ENCODE measurements at regions not wholly inside any gene's neighbourhood (a gene's known extent, or its start where the extent isn't known, plus 50 kb on each side); places are given as distances from the start of the nearest gene placed in this dataset.

DNA sequence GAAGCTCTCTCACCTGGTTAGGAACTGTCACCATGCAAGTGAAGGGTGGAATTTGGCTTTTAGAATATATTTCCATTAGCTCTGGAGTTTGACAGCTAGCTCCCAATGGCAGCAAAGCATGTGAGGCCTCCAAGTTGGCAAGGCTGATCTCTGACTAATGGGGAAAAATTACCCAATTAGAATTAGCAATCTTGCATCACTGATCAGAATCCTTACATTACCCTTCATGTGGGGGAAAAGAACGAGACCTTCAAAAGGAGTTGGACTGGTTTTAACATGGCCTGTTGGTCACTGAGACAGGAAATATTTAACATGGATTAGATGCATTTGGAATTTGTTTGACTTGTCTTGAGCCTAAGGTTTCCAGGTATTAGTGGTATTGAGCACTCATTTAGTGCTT is 192.3 kb upstream of the GDNF start:
- DNase-seq (no peak), ATAC-seq (ENCODE audit: poor library complexity) (no peak)
- no peak overlapping the region for H3K4me3 ChIP-seq (ENCODE audit: low read length)
- CTCF ChIA-PET: no interaction called here
- Mint-ChIP-seq H3K4me3 (no peak overlapping the region), H3K4me1 (ENCODE audit: low read depth) (no peaks in the 10 kb centered on the region), H3K36me3 (ENCODE audit: low read depth) (no peaks in the 10 kb centered on the region), H3K9me3 (no peaks in the 10 kb centered on the region), H3K27ac (no peak overlapping the region), H3K27me3 (no peaks in the 10 kb centered on the region)
- no peaks in the 10 kb centered on the region for H3K36me3 ChIP-seq (ENCODE audit: insufficient read depth, low read length)
- H3K9me3 ChIP-seq (ENCODE audit: control insufficient read depth in 1 of 2, insufficient read depth in 1 of 2, low read length in 2 of 2): peaks cover 0 to 6% of the 10 kb centered on the region in 2 experiments
- no peak overlapping the region for H3K27ac ChIP-seq (ENCODE audit: low read depth in 1 of 2, low read length in 2 of 2)
- H3K27me3 ChIP-seq (ENCODE audit: control insufficient read depth in 1 of 2, insufficient read depth in 2 of 2, low read length in 2 of 2): no peaks in the 10 kb centered on the region
- TF ChIP-seq, protein P1, sequence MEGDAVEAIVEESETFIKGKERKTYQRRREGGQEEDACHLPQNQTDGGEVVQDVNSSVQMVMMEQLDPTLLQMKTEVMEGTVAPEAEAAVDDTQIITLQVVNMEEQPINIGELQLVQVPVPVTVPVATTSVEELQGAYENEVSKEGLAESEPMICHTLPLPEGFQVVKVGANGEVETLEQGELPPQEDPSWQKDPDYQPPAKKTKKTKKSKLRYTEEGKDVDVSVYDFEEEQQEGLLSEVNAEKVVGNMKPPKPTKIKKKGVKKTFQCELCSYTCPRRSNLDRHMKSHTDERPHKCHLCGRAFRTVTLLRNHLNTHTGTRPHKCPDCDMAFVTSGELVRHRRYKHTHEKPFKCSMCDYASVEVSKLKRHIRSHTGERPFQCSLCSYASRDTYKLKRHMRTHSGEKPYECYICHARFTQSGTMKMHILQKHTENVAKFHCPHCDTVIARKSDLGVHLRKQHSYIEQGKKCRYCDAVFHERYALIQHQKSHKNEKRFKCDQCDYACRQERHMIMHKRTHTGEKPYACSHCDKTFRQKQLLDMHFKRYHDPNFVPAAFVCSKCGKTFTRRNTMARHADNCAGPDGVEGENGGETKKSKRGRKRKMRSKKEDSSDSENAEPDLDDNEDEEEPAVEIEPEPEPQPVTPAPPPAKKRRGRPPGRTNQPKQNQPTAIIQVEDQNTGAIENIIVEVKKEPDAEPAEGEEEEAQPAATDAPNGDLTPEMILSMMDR (IDR thresholded peaks at IDR 0.05): no peak
- H3K4me1 ChIP-seq (ENCODE audit: insufficient read depth, low read length): no peaks in the 10 kb centered on the region
- intact Hi-C loops (cut with DNase I, micrococcal nuclease): no loop called here
- POLR2A ChIA-PET: no interaction called here

DNA sequence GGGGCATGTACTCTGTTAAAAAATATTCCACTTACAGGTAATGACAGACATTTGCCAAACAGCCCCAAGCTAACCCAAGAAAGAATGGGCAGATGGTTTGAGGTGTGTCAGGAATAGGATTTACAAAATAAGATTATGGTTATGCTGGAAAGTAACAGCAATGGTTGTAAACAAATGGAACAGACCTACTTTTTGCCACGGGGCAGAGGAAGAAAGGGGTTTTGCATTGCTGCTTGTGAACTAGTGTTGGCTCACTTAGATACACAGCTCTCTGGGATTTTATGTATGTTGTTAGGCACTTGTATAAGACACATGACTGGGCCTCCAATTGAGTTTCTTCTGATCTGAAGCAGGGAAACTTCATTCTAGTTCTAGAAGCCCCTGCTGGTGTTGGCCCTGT is 191.5 kb upstream of the GDNF start:
- Mint-ChIP-seq H3K27ac (no peak overlapping the region), H3K36me3 (ENCODE audit: low read depth) (no peaks in the 10 kb centered on the region), H3K27me3 (no peaks in the 10 kb centered on the region), H3K4me3 (no peak overlapping the region), H3K9me3 (no peaks in the 10 kb centered on the region), H3K4me1 (ENCODE audit: low read depth) (no peaks in the 10 kb centered on the region)
- ChIA-PET POLR2A (no interaction called here), CTCF (no interaction called here)
- Histone ChIP-seq H3K9me3 (ENCODE audit: control insufficient read depth in 1 of 2, insufficient read depth in 1 of 2, low read length in 2 of 2) (peaks cover 0 to 6% of the 10 kb centered on the region in 2 experiments), H3K4me1 (ENCODE audit: insufficient read depth, low read length) (no peaks in the 10 kb centered on the region), H3K27me3 (ENCODE audit: control insufficient read depth in 1 of 2, insufficient read depth in 2 of 2, low read length in 2 of 2) (no peaks in the 10 kb centered on the region), H3K36me3 (ENCODE audit: insufficient read depth, low read length) (no peaks in the 10 kb centered on the region), H3K27ac (ENCODE audit: low read depth in 1 of 2, low read length in 2 of 2) (no peak overlapping the region), H3K4me3 (ENCODE audit: low read length) (no peak overlapping the region)
- TF ChIP-seq, protein P1 (IDR thresholded peaks at IDR 0.05): no peak
- intact Hi-C loops (cut with DNase I, micrococcal nuclease): no loop called here
- no peak for ATAC-seq (ENCODE audit: poor library complexity)
- no peak for DNase-seq

DNA sequence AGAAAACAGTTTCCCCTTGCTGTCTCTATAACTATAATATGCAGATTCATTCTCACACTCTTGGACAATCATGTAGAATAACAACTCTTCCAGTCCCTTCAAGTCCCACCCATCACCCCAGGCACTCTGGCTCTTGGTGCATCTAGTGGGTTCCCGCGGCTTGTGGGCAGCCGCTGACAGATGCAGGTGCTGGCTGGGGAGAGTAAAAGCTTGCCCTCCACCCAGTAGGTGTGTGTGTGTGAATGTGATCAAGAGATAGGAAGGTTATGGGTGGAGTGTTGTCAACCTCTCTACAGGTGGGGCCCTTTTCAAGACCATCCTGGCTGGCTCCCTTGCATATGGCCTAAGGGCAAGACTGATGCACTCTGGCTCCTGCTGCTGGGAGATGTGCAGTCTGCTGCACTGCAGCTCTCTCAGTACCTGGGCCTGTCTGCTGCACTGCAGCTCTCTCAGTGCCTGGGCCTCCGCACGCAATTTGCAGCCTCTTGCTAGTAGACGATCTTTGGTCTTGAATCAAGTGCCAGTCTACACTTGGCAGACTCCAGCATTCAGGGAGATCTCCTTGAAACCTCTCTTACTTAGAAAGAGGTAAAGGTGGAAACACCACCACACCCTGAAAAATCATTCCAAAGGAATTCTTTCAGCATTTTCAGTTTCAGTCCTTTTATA is 189.7 kb upstream of the GDNF start:
- ChIA-PET POLR2A (no interaction called here), CTCF (no interaction called here)
- TF ChIP-seq, protein P1 (IDR thresholded peaks at IDR 0.05): no peak
- Mint-ChIP-seq H3K9me3 (no peaks in the 10 kb centered on the region), H3K27me3 (no peaks in the 10 kb centered on the region), H3K4me1 (ENCODE audit: low read depth) (no peaks in the 10 kb centered on the region), H3K4me3 (no peak overlapping the region), H3K27ac (no peak overlapping the region), H3K36me3 (ENCODE audit: low read depth) (no peaks in the 10 kb centered on the region)
- Histone ChIP-seq H3K27me3 (ENCODE audit: control insufficient read depth in 1 of 2, insufficient read depth in 2 of 2, low read length in 2 of 2) (no peaks in the 10 kb centered on the region), H3K27ac (ENCODE audit: low read depth in 1 of 2, low read length in 2 of 2) (no peak overlapping the region), H3K36me3 (ENCODE audit: insufficient read depth, low read length) (no peaks in the 10 kb centered on the region), H3K4me3 (ENCODE audit: low read length) (no peak overlapping the region), H3K9me3 (ENCODE audit: control insufficient read depth in 1 of 2, insufficient read depth in 1 of 2, low read length in 2 of 2) (peaks cover 0 to 6% of the 10 kb centered on the region in 2 experiments), H3K4me1 (ENCODE audit: insufficient read depth, low read length) (no peaks in the 10 kb centered on the region)
- intact Hi-C loops (cut with DNase I, micrococcal nuclease): no loop called here
- no peak for DNase-seq
- no peak for ATAC-seq (ENCODE audit: poor library complexity)

All from CD4-positive, alpha-beta T cell (primary cell).